ENCODE measurements at regions not wholly inside any gene's neighbourhood (a gene's known extent, or its start where the extent isn't known, plus 50 kb on each side); places are given as distances from the start of the nearest gene placed in this dataset.

GRCh38 chr4:81982846-81983540 is 390.8 kb downstream of the HNRNPD start:
- intact Hi-C loops (cut with micrococcal nuclease): no loop called here
- no peak overlapping the region for H3K4me3 ChIP-seq
- H3K4me1 ChIP-seq: no peaks in the 10 kb centered on the region
- no peak for TF ChIP-seq CTCF (IDR thresholded peaks at IDR 0.05; ENCODE audit: borderline replicate concordance)
- no peaks in the 10 kb centered on the region for H3K36me3 ChIP-seq
- peaks cover 7% of the 10 kb centered on the region for H3K27me3 ChIP-seq (ENCODE audit: low read depth)
- no peaks in the 10 kb centered on the region for H3K9me3 ChIP-seq (replicated peaks)
- H3K27ac ChIP-seq (replicated peaks): no peak overlapping the region
- no peak for DNase-seq

- no peak for TF ChIP-seq CTCF (IDR thresholded peaks at IDR 0.05; ENCODE audit: borderline replicate concordance)
- intact Hi-C loops (cut with micrococcal nuclease): no loop called here
Measured at GRCh38 chr4:81981218-81981617, 392.6 kb downstream of the HNRNPD start.

GRCh38 chr4:81974523-81974922 is 399.3 kb downstream of the HNRNPD start:
- DNase-seq: no peak
- Histone ChIP-seq H3K9me3 (replicated peaks) (no peaks in the 10 kb centered on the region), H3K4me3 (no peak overlapping the region), H3K4me1 (no peaks in the 10 kb centered on the region), H3K36me3 (no peaks in the 10 kb centered on the region), H3K27ac (replicated peaks) (no peak overlapping the region), H3K27me3 (ENCODE audit: low read depth) (peaks cover 4% of the 10 kb centered on the region)
- TF ChIP-seq CTCF (IDR thresholded peaks at IDR 0.05; ENCODE audit: borderline replicate concordance): no peak
- intact Hi-C loops (cut with micrococcal nuclease): no loop called here

More at GRCh38 chr4:81981218-81981617, 392.6 kb downstream of the HNRNPD start:
- Histone ChIP-seq H3K4me1 (no peaks in the 10 kb centered on the region), H3K27me3 (ENCODE audit: low read depth) (peaks cover 7% of the 10 kb centered on the region), H3K36me3 (no peaks in the 10 kb centered on the region), H3K9me3 (replicated peaks) (no peaks in the 10 kb centered on the region), H3K27ac (replicated peaks) (no peak overlapping the region), H3K4me3 (no peak overlapping the region)
- DNase-seq: no peak

- intact Hi-C loops (cut with micrococcal nuclease): no loop called here
Measured at GRCh38 chr4:81971637-81972381, 402.0 kb downstream of the HNRNPD start.

GRCh38 chr4:81971061-81971460 is 402.7 kb downstream of the HNRNPD start:
- intact Hi-C loops (cut with micrococcal nuclease): no loop called here
- DNase-seq: no peak
- Histone ChIP-seq H3K9me3 (replicated peaks) (no peaks in the 10 kb centered on the region), H3K27me3 (ENCODE audit: low read depth) (peaks cover 4% of the 10 kb centered on the region), H3K36me3 (no peaks in the 10 kb centered on the region), H3K4me3 (no peak overlapping the region), H3K4me1 (no peaks in the 10 kb centered on the region), H3K27ac (replicated peaks) (no peak overlapping the region)
- TF ChIP-seq CTCF (IDR thresholded peaks at IDR 0.05; ENCODE audit: borderline replicate concordance): no peak

More at GRCh38 chr4:81971637-81972381, 402.0 kb downstream of the HNRNPD start:
- TF ChIP-seq CTCF (IDR thresholded peaks at IDR 0.05; ENCODE audit: borderline replicate concordance): no peak
- Histone ChIP-seq H3K27ac (replicated peaks) (no peak overlapping the region), H3K9me3 (replicated peaks) (no peaks in the 10 kb centered on the region), H3K4me1 (no peaks in the 10 kb centered on the region), H3K4me3 (no peak overlapping the region), H3K36me3 (no peaks in the 10 kb centered on the region), H3K27me3 (ENCODE audit: low read depth) (peaks cover 4% of the 10 kb centered on the region)
- DNase-seq: no peak
